ENCODE measurements at regions not wholly inside any gene's neighbourhood (a gene's known extent, or its start where the extent isn't known, plus 50 kb on each side); places are given as distances from the start of the nearest gene placed in this dataset.

- no peak for FAIRE-seq
- no peak for TF ChIP-seq SP4 (IDR thresholded peaks at IDR 0.05; ENCODE audit: low read length)
- TF ChIP-seq SP1 (IDR thresholded peaks at IDR 0.05; ENCODE audit: low read depth, low read length): no peak
- TF ChIP-seq RFX5 (IDR thresholded peaks at IDR 0.05; ENCODE audit: borderline replicate concordance, low read depth, low read length): no peak
- TF ChIP-seq HDAC2 (IDR thresholded peaks at IDR 0.05; ENCODE audit: borderline replicate concordance in 1 of 2, low read depth in 2 of 2, low read length in 2 of 2): no peak
- TF ChIP-seq NRF1 (IDR thresholded peaks at IDR 0.05; ENCODE audit: low read depth, low read length): no peak
- no peak for TF ChIP-seq KDM5A (IDR thresholded peaks at IDR 0.05; ENCODE audit: low read length)
- TF ChIP-seq POLR2AphosphoS5 (IDR thresholded peaks at IDR 0.05; ENCODE audit: low read depth, low read length): no peak
- TF ChIP-seq MAFK (IDR thresholded peaks at IDR 0.05; ENCODE audit: low read depth, low read length): no peak
- no peak for TF ChIP-seq PHF8 (conservative IDR thresholded peaks at IDR 0.05; ENCODE audit: low read depth, low read length)
- TF ChIP-seq USF2 (IDR thresholded peaks at IDR 0.05; ENCODE audit: low read length): no peak
- no peak for TF ChIP-seq RNF2 (IDR thresholded peaks at IDR 0.05; ENCODE audit: borderline replicate concordance, low read depth, low read length, missing control alignments, poor library complexity, severe bottlenecking)
- TF ChIP-seq TAF1 (IDR thresholded peaks at IDR 0.05; ENCODE audit: low read depth, low read length): no peak
- TF ChIP-seq EZH2 (IDR thresholded peaks at IDR 0.05; ENCODE audit: low read depth, low read length, severe bottlenecking): no peak
- TF ChIP-seq CREB1 (IDR thresholded peaks at IDR 0.05): no peak
These were observed 1417.0 kb downstream of the EFNB2 start for GRCh38 chr13:105118426-105118985.

More at GRCh38 chr13:105118426-105118985, 1417.0 kb downstream of the EFNB2 start:
- Histone ChIP-seq H2BK120ac (replicated peaks; ENCODE audit: low read depth, low read length) (no peak overlapping the region), H3K27me3 (replicated peaks in 1 of 4; ENCODE audit: control insufficient read depth in 3 of 4, extremely low read depth in 1 of 4, insufficient read depth in 3 of 4, low read length in 3 of 4) (no peaks in the 10 kb centered on the region), H3K4me1 (replicated peaks in 1 of 4; ENCODE audit: control insufficient read depth in 3 of 4, insufficient read depth in 4 of 4, low read length in 3 of 4) (no peaks in the 10 kb centered on the region), H3K36me3 (ENCODE audit: control insufficient read depth in 2 of 4, insufficient read depth in 4 of 4, low read length in 3 of 4) (no peaks in the 10 kb centered on the region), H3K56ac (replicated peaks; ENCODE audit: insufficient read length, low read depth, low read length) (no peak overlapping the region), H3K23ac (ENCODE audit: insufficient read length) (no peak overlapping the region), H3K79me1 (ENCODE audit: low read depth, low read length) (no peaks in the 10 kb centered on the region), H2AFZ (ENCODE audit: low read length) (no peak overlapping the region), H4K8ac (ENCODE audit: extremely low read depth, insufficient read depth, low read length) (no peak overlapping the region), H3K4ac (replicated peaks; ENCODE audit: insufficient read length, low read depth, low read length) (no peak overlapping the region), H3K27ac (ENCODE audit: low read depth, low read length) (no peak overlapping the region), H3K9ac (replicated peaks in 1 of 4; ENCODE audit: extremely low read depth in 1 of 4, low read depth in 3 of 4, low read length in 3 of 4) (no peak overlapping the region), H3K14ac (ENCODE audit: insufficient read length) (no peak overlapping the region), H3K9me3 (ENCODE audit: insufficient read depth in 2 of 2, low read depth in 1 of 2, low read length in 1 of 2) (no peaks in the 10 kb centered on the region), H2BK15ac (ENCODE audit: low read length) (no peak overlapping the region), H3K18ac (ENCODE audit: extremely low read depth, low read length) (no peak overlapping the region), H4K5ac (ENCODE audit: insufficient read length, low read depth, low read length) (no peak overlapping the region), H3K4me3 (ENCODE audit: extremely low read depth in 1 of 4, insufficient read depth in 2 of 4, low read depth in 3 of 4, low read length in 4 of 4) (no peak overlapping the region), H4K20me1 (replicated peaks in 1 of 2; ENCODE audit: control insufficient read depth in 1 of 2, insufficient read depth in 2 of 2, low read length in 2 of 2) (no peaks in the 10 kb centered on the region), H4K91ac (replicated peaks; ENCODE audit: insufficient read length, low read length) (no peak overlapping the region), H2BK5ac (ENCODE audit: low read depth, low read length) (no peak overlapping the region), H2AK5ac (ENCODE audit: low read depth, low read length) (no peak overlapping the region), H2BK12ac (ENCODE audit: low read depth, low read length) (no peak overlapping the region), H3K23me2 (ENCODE audit: low read depth, low read length) (no peaks in the 10 kb centered on the region), H3K4me2 (ENCODE audit: insufficient read depth in 1 of 2, low read depth in 2 of 2, low read length in 2 of 2) (no peak overlapping the region), H2BK20ac (ENCODE audit: low read length) (no peak overlapping the region), H3K79me2 (ENCODE audit: control insufficient read depth in 1 of 2, insufficient read depth in 2 of 2, low read length in 2 of 2) (no peaks in the 10 kb centered on the region)
- no peak for DNase-seq (ENCODE audit: low read depth in 1 of 2, low spot score in 2 of 2)
- ChIA-PET CTCF (ENCODE audit: partially characterized antibody) (no interaction called here), POLR2A (ENCODE audit: partially characterized antibody) (no interaction called here)
